ENCODE measurements at regions not wholly inside any gene's neighbourhood (a gene's known extent, or its start where the extent isn't known, plus 50 kb on each side); places are given as distances from the start of the nearest gene placed in this dataset.
"Not testable (repeated sequence)": the region's sequence is repeated elsewhere in the genome, so short reads cannot be mapped to it uniquely, and the experiment has no call there.

DNA sequence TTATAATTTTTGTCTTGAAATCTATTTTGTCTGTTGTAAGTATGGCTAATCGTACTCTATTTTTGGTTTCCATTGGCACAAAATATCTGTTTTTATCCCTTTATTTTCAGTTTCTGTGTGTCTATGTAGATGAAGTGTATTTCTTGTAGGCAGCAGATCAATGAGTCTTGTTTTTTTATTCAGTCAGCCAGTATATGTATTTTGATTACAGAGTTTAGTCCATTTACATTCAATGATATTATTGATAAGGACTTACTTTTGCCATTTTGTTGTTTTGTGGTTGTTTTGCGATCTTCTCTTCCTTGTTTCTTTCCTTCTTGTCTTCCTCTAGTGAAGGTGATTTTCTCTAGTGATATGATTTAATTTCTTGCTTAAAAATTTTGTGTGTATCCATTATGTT, 336.3 kb upstream of the SPRY2 start:
- no peak for DNase-seq

DNA sequence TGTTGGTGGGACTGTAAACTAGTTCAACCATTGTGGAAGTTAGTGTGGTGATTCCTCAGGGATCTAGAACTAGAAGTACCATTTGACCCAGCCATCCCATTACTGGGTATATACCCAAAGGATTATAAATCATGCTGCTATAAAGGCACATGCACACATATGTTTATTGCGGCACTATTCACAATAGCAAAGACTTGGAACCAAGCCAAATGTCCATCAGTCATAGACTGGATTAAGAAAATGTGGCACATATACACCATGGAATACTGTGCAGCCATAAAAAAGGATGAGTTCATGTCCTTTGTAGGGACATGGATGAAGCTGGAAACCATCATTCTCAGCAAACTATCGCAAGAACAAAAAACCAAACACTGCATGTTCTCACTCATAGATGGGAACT, 334.5 kb upstream of the SPRY2 start:
- not testable (repeated sequence) for DNase-seq

DNA sequence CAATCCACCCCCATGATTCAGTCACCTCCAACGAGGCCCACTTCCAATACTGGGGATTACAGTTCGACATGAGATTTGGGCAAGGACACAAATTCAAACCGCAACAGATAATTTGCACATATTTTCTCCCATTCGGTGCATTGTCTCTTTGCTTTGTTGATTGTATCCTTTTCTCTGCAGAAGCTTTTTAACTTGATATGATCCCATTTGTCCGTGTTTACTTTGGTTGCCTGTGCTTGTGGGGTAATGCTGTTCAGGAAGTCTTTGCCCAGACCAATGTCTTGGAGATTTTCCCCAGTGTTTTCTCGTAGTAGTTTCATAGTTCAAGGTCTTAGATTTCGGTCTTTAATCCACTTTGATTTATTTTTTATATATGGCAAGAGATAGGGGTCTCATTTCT, 330.8 kb upstream of the SPRY2 start:
- no peak for DNase-seq

DNA sequence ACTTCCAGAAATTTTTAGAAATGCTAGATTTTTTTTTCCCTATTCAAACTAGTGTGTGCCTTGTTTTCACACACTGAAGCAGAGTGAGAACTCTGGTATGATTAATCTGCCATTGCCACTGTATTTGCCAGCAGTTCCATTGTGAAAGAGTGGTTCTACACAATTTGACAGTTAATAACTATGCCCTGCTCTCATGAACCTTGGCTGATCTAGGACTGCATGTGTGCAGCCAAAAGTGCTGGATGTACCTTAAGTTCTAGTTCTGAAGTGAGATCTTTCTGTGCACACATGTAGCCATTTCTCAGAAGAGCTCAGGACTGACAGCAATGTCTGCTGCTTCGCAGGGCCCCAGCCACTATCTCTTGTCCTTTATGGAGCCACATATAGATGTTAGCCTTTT, 328.2 kb upstream of the SPRY2 start:
- DNase-seq: no peak

DNA sequence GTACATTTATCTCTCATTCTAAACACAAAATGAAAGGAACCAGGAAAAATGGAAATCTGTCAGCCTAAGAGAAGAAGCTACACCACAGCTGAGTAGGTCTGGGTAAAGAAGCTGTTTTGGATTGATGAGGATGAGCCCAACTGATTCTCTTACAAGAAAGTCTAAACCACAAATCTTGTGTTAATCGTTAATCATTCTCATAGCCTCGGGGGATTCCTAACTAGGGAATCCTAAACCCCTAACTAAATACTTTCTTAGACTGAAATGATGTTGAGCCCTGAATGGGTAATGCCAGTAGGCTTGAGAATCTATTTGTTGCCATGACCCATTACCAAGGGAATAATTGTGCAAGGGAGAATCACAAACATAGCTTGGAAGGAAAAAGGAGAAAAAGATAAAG, 327.5 kb upstream of the SPRY2 start:
- no peak for DNase-seq

DNA sequence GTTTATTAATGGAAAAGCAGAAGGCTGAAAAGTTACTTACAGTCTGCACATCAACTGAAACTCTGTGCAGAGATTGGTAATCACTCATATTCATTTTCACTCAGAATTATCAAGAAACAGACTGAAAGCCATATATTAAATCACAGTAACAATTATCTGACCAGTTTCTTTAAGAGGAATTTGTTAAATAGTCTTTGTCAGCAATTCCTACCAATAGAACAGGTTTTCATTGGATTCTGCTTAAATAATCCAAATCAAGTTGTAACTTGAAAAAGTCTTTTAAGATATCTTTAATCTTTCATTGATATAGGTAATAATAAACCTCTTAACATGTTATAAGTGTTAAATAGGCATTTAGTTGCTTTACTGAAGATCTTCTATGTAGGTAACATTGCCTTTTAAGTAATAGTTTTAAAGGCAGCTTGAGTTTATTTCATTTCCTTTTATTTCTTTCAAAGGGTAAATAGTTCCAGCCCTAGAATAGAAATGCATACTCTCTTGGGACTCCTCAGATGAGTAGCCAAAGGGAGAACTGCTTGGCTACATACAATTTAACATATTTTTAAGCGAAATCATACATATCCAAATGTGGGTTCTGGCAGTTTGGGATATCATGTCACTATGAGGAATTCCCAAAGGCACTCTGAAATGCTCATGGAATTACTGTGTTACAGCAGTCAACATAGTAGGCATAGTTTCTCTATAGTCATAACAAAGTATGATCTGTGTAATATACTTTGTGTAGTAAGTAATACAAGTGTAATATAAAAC, 326.0 kb upstream of the SPRY2 start:
- no peak for DNase-seq

DNA sequence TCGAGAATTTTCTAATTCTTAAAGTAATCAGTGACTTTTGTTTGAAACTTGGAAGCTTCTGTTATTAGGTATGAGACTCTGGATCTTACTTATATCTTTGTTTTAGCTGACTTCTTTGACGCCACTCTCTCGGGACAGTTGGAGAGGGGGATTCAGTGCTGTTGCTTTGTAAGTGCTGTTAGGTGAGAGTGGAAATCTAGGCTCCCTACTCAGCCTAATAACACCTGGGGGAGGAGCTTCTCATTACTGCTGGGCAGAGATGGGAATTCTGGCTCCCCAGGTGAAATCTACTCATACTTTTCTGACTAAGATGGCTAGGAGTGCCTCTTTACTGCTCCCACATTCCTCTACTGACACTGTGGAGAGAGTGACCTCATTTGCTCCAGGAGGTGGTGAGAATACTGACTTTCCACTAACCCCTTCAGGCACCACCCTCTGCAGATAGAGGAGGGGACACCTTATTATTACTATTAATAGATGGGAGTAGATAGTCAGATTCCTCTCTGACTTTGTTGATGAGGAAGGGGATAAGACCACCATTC, 324.9 kb upstream of the SPRY2 start:
- no peak for DNase-seq

DNA sequence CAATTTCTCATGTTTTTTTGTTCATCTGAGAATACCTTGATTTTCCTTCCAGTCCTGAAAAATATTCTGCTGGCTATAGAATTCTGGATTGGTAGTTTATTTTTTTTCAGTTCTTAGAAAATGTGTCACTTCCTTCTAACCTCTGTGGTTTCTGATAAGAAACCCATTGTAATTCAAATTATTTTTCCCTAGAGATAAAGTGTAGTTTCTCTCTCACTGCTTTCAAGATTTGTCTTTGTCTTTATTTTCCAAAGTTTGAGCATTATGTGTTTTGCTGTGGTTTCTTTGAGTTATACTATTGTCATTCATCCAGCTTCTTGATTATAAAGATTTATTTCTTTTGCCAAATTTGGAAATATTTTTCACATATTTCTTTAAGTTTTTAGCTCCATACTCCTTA, 324.0 kb upstream of the SPRY2 start:
- no peak for DNase-seq

DNA sequence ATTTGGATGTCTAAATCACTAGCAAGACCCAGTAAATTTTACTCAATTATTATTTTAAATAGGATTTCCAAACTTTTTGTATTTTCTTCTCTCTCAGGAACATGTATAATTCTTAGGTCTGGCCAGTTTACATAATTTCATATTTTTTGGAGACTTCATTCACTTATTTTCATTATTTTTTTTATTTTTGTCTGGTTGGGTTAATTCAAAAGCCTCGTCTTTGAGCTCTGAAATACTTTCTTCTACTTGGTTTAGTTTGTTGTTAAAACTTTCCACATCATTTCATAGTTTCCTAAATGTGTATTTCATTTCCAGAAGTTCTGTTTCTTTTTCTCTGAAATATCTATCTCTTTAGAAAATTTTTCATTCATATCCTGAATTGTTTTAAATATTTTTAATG, 322.9 kb upstream of the SPRY2 start:
- DNase-seq: no peak

DNA sequence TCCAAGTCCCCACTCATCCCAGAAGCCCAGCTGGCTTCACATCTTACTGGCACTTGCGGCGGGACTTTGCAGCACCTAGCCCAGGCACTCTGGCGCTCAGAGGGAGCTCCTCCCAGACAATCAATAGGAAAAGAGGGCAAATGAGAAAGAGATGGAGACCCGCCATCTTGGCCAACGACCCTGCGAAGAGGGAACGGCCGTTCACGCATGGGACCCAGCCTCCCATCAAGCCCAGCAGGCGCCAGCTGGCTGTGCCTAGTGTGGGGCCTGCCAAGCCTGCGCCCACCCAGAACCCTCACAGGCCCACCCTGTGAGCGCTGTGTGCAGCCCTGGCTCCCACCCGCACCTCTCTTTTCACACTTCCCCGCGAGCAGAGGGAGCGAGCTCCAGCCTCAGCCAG, 317.8 kb upstream of the SPRY2 start:
- DNase-seq: no peak

DNA sequence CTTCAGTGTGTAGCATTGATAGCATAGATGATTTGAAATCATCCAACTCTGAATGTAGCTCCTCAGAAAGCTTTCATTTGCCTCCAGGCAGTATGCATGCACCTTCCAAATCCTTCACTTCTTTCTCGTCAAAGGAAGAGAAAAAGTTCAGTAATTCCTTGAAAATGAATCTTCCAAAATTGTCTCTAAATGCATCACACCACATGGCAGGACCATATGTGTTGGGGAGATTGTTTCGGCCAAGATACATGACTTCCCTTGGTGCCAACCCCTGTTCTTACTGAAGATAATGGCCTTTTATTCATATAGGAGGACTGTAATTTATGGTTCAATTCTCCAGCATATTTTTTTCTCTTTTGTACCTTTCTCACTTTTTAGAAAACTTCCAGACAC, 315.6 kb upstream of the SPRY2 start:
- no peak for DNase-seq

DNA sequence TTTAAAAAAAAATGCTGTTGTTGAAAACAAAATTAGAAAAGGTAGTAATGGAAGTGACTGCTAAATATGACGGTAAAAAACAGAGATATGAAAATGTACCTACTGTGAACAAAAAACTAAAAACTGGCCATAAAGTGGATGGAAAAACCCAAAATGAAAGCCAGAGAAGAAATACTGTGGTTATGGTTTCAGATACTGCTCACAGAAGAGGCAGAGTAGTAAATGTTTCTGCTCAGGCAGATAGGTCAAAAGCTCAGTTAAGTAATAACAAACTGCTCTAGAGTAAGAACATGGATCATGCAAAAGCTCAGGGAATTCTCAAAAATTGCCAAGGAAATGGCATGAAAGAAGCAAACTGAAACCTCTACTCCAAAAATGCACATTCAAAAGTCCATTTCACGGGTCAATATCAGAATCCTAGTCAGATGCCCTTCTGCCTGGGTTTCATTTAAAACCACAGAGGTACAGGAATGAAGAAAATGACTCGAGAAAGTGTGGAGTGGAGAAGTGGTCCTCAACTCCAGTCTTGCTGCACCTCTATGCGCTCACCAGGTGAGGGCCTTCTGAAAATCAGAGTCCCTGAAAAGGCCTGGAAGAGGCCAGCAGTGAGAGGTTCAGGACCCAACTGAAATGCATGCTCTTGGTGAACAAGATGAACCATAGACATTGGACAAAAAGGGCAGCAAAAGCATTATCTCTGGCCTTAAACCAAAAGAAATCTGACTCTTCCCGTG, 315.0 kb upstream of the SPRY2 start:
- no peak for DNase-seq

DNA sequence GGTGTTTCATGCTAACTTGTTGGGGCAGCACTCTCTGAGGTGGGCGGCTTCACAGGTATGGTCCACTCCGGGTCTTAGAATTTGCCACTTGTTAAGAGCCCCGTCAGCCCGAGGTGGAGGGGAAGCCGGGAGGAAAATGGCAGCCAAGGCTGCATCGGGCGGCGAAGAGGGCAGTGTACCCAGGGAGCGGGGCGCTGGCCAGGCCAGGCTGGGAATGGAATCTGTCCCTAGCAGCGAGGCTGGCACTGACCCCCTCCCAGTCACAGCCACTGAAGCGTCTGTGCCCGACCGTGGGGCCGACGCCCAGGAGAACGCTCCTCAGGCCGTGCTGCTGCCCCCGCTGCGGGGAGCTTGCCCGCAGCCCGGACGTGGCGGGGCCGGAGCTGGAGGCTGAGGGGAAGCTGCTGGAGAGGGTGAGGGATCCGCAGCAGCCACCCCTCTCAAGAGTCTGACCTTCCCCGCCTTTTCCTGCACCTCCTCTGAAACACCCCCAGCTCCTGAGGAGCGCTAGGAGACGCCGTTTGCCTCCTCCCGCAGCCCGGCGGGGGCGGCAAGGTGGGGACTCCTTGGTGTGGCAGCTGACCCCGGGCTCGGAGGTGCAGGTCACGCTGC, 313.8 kb upstream of the SPRY2 start:
- DNase-seq: no peak

DNA sequence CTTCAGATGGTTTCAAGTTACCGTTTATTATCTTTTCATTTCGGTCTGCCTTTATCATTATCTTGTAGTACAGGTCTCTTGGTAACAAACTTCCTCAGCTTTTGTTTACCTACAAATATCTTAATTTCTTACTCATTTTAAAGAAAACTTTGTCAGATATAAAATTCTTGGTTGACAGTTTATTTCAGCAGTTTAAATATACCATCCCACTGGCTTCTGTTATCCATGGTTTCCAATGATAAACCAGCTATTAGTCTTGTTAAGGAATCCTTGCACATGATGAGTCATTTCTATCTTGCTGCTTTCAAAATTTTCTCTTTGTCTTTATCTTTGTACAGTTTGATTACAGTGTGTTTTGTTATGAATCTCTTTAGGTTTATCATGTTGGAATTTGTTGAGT, 308.3 kb upstream of the SPRY2 start:
- DNase-seq: no peak

DNA sequence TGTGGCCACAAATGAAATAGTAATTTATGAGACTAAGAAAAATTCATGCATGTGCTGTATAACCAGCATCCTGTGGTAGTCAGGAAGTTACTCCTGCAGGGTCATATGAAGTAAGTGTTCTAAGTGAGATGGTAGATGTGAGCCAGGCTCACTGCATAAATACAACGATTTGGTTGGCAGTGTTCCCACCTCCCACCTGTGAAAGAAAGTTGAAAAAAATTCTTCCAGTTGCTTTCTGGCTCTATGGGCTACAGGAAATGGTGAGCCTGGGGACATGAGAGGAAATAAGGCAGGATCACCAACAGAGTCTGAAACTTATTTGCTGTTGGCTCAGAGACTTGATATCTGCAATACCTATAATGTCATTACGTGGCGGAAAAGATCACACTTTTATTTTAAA, 301.7 kb upstream of the SPRY2 start:
- no peak for DNase-seq

DNA sequence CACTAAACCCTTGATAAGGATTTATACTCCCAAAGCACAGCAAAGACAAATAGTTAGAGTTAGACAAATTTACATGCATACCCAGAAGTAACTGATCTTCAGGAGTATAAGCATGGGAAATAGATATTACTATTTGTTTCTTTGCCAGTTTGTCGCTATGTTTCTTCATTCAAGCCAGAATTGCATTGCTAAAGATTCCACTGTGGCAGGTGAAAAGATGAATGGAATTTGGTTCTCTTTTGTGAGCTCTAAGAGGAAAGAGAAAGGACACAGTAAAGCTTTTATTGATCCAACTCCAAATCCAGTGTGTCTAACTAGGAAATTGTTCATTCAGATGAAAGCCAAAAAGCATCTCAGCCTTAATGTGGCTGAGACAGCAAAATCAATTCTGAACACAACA, 292.3 kb upstream of the SPRY2 start:
- no peak for DNase-seq

DNA sequence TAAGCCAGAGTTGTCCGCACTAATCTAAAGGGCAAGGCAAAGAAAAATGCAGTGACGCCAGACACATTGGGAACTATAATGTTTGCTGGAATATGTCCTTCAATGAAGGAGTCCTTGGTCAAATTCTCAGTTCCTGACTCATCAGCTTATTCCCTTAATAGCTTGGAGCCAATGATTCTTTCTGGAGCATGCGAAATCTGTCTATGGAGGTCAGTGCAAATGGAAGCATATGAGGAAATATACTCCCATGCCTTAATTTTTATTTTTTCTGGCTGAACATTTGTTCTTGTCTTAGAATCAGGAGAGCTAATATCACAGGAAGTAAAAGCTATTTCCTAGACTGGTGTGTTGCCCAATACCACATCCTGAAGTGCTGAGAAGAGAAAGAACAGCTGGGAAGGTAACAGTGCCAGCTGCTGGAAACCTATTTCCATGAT, 289.8 kb upstream of the SPRY2 start:
- DNase-seq: peak; percentile 3

DNA sequence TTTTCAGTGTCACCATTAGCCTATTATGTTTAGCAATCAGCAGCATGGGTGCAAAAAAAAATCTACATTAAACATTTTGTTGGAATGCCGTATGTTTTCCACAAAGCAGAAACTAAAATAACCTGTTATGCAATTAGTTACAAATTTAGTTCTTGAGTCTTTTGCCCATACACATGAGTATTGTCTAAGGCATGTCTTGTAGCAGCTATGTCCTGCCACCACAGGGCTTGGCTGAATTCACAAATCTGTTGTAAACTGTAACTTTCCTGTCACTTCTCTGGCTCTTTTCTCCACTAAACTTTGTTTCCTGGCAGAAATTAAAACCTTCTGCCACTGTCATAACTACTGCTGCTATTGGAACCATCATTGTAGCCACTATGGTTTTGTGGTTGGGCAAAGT, 277.9 kb upstream of the SPRY2 start:
- no peak for DNase-seq

DNA sequence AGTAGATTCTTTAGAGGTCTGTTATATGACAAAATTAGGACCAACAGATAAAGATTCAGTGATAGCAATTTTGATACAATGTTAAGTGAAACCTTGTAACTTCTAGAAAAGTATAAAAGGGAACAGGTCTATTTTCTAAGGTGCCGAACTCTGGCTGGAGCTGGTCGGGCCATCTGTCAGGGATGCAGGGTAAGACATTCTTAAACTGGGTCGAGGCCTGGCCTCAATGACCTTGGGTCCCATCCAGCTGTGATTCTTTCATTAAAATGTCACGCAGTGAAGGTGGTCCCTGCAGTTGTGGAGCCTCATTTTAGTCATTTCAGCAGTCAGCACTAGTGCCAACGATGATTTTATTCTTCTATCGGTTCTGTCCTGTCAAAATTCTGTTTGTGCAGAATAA, 271.9 kb upstream of the SPRY2 start:
- no peak for DNase-seq

DNA sequence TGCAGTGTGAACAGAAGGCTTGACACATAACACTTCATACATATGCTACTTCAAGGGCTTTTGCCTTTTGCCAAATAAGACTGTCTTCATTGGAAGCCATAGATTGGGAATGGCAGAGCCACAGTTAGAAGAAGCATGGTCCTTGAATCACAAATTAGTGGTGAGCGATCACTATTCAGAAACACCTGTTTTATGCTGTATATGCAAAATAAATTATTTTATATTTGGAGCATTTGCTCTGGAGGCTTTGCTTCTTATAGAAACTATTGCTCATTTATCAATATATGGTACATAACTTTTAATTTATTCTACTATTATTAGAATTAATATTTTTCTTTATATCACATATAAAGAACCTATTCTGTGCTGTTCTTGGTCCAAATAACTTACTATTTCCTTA, 270.4 kb upstream of the SPRY2 start:
- DNase-seq: no peak

DNA sequence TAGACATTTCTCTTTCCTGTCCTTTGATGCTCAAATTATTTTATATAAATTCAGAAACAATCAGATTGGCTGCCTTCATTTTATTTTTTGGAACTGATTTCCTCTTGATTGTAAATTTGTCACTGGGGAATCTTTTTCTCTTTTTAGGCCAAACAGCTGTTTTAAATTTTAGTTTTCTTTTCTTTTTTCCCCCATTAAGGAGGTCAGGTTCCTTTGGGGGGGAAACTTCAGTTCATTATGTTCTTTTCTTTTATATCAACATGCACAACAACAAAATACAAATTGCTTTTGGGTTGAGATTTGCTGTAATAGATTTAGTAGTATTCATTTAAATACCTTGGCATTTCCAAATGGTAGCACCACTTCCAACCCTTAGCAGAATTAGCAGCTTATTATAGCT, 264.8 kb upstream of the SPRY2 start:
- DNase-seq: no peak

DNA sequence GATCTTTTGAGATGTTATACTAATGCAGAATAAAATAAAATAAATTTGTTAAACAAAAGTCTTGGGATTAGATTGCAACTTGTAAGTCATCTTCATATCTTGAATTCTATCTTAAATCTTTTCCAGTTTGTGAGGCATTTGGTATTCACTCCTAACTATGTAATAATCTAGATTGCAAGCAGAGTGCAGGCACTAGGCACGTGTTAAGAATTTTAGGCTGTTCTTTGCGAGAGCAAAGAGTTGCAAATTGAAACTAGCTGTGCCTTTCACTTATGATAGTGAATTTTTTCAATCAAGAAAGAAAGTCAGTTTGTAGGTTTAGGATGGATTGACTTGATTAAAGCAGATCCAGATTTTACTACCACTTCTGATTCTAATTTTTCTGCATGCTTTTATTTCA, 264.1 kb upstream of the SPRY2 start:
- no peak for DNase-seq

DNA sequence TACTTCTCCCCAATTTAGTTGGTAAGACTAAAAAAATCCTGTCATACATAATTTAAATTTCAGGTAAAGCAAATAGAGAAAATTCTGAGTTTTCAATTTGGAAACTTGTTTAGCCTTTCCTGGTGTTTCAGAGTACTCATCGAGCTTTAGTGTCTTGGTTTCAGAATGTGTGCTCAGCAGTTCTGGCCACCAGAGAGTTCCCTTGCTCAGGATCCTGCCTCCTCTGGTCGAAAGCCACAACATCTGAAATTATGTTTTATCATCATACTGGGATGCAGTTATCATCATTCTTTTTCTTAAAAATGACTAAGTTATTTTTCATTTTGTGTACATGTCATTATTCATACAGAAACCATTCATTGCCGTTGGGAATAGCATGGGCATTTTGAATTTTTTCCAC, 263.2 kb upstream of the SPRY2 start:
- no peak for DNase-seq

DNA sequence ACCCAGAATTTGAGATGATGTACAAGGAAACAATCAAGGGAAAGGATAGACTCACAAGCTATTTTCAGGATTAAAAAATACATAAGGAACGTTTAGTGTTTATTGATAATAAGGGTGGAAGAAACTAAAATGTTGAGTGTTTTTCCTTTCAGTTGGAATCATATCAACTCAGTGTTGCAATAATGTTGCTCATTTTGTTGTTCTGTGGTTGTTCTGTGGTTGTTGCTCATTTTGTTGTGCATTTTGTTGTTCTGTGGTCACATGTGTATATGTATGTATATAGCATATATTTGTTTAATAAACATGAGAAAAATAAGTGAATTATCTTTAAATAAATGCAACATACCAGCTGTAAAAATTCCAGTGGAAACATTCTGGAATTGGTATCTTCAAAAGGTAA, 262.4 kb upstream of the SPRY2 start:
- DNase-seq: no peak

Measured in NCI-H1105 treated with DMSO at 0.1 percent for 48 hours (cell line).